DMS 273 (cell line): ENCODE measurements at regions not wholly inside any gene's neighbourhood (a gene's known extent, or its start where the extent isn't known, plus 50 kb on each side); places are given as distances from the start of the nearest gene placed in this dataset.
"Not testable (repeated sequence)": the region's sequence is repeated elsewhere in the genome, so short reads cannot be mapped to it uniquely, and the experiment has no call there.

Experiments
- DNase-seq: peaks from one replicate; lab custom pipeline; 2025; ENCODE audit not compliant: unreplicated experiment; lab: John Stamatoyannopoulos, UW

GRCh38 chr21:35615325-35615724, 445.0 kb downstream of the SETD4 start:
- no peak for DNase-seq

DNA sequence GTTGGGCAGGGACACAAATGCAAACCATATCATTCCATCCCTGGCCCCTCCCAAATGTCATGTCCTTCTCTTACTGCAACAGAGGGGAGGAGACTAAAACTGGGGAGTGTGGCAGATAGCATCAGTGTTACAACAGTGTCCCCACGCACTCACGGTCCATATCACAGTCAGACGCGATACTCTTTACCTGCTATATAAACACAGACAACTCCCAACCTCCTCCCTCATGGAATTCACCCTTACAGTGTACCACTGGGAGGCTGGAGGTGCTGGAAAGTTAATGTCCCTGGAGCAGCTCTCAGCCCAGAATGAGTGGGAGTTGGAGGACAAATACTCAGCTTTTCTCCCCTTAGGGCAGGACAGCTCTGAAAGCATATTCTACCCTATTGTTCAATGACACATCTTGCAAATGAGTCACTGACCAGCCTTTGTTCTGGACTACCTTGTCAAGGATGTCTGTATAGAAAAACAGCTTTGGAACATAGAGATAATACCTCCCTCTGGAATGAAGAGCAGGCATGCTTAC, 445.9 kb downstream of the SETD4 start:
- no peak for DNase-seq

- no peak for DNase-seq
Observed at GRCh38 chr21:35611708-35612132, 448.6 kb downstream of the SETD4 start.

DNA sequence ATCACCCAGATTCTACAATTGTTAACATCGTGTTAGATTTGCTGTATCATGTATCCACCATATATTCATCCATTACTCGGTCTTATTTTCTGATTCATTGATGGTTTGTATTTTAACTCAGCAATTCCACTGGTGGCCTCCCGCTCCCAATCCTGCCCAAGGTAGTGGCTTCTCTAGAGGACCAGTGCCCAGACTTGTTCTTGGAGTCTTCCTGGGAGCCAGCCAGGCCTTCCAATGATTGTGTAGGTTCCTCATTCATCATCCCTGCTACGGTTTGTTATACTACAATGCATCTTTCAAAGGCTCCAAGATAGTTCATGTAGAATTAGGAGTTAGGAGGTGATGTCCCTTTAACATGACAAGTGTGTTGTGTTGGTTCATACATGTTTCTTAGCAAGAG, 451.1 kb downstream of the SETD4 start:
- no peak for DNase-seq

DNA sequence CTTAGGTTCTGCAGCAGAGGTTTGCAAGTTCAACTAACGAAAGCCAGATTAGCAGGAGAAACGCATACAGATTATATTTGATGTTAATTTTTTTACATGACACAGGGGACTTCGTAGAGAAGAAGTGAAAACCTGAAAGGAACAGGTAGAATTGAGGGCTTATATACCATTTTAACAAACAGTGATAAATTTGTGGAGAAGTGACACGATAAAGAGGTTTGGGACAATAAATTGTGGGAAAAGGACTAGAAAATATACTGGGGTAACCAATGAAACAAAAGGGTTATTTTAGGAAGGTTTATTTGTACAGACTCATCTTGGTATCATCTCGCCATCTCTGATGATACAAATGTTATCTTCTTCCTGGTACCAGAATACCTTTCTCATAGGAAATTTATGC, 452.9 kb downstream of the SETD4 start:
- DNase-seq, result no peak

- no peak for DNase-seq
Observed at GRCh38 chr21:35606578-35606977, 453.7 kb downstream of the SETD4 start.

DNA sequence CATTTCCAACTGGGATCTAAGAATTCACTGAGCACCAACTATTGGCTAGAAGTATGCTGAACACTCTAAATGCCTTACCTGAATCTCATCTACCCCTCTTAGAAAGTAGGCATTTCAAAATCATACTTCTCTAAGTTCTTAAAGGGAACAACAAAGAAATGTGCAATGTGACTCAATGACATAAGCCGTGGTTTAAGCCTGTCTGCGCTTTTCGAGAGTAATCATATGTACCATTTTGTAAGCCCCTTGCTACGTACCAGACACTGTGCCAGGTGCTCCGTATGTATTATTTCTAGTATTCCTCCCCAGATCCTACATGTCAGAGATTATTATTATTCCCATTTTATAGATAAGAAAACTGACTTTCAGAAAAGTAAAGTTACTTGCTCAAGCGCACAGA, 454.2 kb downstream of the SETD4 start:
- DNase-seq, result no peak

- no peak for DNase-seq
Observed at GRCh38 chr21:35603494-35603893, 456.8 kb downstream of the SETD4 start.

- DNase-seq, result no peak
Observed at GRCh38 chr21:35602811-35603362, 457.4 kb downstream of the SETD4 start.

- DNase-seq, result no peak
Observed at GRCh38 chr21:35601211-35601610, 459.1 kb downstream of the SETD4 start.

GRCh38 chr21:35599164-35599563, 461.2 kb downstream of the SETD4 start:
- no peak for DNase-seq

GRCh38 chr21:35597750-35598339, 462.5 kb downstream of the SETD4 start:
- no peak for DNase-seq

DNA sequence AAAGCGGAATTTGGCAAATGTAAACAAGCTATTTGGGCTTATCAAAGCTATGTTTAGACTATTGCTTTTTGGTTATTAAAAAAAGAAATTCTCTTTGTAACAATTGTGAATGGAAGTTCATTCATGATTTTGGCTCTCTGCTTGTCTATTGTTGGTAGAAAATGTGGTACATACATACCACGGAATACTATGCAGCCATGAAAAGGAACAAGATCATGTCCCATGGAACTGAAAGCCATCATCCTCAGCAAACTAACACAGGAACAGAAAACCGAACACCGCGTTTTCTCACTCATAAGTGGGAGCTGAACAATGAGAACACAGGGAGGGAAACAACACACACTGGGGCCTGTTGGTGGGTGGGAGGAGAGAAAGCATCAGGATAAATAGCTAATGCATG, 465.4 kb downstream of the SETD4 start:
- no peak for DNase-seq

- DNase-seq, result no peak
Observed at GRCh38 chr21:35593000-35593502, 467.3 kb downstream of the SETD4 start.

DNA sequence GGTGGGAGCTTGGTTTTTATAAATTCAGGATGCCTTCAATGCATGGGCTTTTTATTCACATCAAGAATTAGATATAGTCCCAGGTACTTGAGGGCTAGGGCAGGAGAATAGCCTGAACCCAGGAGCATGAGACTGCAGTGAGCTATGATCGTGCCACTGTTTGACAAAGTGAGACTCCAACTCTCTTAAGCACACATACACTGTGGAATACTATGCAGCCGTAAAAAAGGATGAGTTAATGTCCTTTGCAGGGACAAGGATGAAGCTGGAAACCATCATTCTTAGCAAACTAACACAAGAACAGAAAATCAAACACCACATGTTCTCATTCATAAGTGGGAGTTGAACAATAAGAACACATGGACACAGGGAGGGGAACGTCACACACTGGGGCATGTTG, 470.0 kb downstream of the SETD4 start:
- not testable (repeated sequence) for DNase-seq

GRCh38 chr21:35587841-35588380, 472.4 kb downstream of the SETD4 start:
- DNase-seq, result no peak

- DNase-seq, result no peak
Observed at GRCh38 chr21:35586305-35586704, 474.0 kb downstream of the SETD4 start.

DNA sequence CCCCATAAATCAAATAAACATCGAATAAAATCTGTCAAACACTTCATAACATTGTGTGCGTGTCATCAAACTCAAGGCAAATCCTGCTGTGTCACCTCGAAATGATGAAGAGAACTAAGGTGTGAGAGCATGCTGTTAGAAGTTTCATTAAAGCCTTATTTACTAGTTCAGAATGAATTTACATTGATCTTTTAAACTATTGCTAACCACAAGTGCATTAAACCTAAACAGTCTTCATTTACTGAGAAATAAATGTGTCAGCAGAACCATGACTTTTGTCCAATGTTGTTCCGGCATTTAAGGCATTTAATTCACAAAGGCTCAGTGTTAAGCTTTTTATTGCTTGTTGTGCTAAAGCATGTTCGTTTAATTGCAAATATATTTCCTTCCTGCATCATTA, 474.4 kb downstream of the SETD4 start:
- no peak for DNase-seq

DNA sequence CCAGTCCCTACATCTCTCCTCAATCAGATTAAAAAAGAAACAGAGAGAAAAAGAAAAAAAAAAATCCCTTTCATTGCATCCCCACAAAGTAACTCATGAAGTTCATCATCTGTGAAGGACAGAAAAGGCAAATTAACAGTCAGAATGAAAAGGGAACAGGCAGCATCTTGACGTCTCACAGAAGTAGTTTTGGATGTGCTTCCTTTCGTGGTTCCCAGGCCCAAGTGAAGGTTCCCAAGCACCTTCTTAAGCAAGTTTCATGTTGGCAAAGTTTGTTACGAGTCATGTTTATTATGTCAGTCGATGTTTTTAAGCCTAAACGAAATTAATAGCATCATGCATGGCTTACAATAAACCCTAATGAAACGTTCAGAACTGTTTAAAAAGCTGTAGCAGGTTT, 475.2 kb downstream of the SETD4 start:
- no peak for DNase-seq

DNA sequence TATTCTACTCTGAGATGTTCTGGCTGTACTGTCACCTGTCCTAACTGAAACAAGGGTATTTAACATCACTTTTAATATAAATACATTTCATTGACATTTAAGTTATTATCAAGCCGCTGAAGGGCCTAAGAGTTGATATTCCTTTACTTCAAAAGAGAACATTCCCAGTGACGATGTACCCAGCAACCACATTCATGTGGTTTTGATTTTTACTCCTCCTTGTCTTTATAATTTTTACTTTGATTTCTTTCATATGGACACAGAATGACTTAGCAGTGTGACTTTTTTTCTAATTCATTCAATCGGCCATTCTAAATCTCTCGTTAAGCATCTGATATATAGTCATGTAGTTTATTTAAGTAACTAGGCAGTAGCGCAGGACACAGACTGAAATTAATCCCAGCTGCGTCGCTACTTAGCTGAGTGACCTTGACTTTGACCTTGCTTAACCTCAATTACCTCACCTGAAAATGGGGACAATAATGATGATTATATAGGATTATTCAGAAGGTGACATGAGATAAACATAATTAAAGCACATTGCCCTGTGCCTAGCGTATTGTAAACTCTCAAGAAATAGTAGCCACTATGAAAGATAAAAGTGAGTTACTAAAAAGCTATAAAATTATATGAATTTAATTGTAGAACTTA, 476.6 kb downstream of the SETD4 start:
- DNase-seq, result no peak

DNA sequence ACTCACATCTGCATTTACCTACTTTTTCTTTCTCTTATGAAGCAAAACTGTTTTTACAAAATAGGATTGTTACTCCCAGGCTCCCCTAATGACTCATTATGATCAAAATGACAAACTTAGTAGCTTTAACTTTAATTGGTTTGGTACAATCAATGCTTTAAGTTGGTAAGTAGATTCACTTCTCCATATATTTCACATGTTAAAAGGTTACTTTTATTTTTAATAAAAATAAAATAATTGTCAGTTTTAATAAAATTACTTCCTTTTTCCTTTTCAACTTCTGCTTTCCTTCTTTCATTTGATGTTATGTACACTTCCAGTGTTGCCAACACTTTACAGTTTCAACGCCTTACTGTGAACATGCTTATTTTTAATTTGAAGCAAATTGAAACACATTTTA, 477.6 kb downstream of the SETD4 start:
- DNase-seq, result no peak

DNA sequence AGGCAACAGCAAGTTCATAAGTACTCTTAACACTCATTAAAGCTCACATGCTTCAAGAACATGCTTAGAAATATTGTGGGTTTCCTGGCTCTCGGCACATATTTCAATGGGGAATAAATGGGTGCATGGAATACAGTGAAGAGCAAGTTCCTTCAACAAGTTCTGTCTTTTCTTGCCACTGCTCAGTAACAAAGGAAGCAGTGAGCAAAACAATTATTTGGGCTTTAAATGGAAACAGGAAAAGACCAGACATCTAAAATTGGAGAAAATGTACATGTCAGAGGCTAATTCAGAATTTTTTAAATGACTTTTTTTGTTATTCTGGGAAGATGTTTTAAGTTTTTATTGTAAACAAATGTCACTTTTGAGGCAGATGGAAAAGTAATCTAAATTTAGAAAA, 478.7 kb downstream of the SETD4 start:
- no peak for DNase-seq
